GM12874 (cell line): ENCODE measurements at regions not wholly inside any gene's neighbourhood (a gene's known extent, or its start where the extent isn't known, plus 50 kb on each side); places are given as distances from the start of the nearest gene placed in this dataset.

ENCODE experiments used
- TF ChIP-seq, protein P1 (sequence below): IDR thresholded peaks from 2 replicates; pipeline ENCODE4 v1.5.1; 2011; ENCODE audit warnings: low read depth, mild to moderate bottlenecking, control low read depth, low read length, moderate library complexity; ENCODE audit not compliant: insufficient read depth

DNA sequence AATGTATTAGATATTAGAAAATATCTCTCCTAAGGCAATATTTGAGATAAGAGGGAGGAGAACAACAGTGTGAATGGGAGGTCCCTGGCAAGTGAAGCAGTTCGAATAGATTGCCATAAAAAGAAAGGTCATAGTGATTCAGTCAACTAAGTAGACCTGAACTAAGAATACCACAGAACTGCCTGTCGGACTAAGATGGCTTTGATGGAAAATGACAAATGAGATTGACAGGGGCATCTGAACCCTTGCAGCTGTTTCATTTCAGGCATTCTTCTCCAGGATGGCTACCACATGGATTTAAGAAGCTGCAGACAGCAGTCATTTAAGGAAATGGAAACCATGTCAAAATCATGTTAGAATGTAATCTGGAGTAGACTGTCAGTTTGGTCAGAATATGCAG, 308.4 kb upstream of the MEF2C start:
- TF ChIP-seq, protein P1, sequence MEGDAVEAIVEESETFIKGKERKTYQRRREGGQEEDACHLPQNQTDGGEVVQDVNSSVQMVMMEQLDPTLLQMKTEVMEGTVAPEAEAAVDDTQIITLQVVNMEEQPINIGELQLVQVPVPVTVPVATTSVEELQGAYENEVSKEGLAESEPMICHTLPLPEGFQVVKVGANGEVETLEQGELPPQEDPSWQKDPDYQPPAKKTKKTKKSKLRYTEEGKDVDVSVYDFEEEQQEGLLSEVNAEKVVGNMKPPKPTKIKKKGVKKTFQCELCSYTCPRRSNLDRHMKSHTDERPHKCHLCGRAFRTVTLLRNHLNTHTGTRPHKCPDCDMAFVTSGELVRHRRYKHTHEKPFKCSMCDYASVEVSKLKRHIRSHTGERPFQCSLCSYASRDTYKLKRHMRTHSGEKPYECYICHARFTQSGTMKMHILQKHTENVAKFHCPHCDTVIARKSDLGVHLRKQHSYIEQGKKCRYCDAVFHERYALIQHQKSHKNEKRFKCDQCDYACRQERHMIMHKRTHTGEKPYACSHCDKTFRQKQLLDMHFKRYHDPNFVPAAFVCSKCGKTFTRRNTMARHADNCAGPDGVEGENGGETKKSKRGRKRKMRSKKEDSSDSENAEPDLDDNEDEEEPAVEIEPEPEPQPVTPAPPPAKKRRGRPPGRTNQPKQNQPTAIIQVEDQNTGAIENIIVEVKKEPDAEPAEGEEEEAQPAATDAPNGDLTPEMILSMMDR: no peak

DNA sequence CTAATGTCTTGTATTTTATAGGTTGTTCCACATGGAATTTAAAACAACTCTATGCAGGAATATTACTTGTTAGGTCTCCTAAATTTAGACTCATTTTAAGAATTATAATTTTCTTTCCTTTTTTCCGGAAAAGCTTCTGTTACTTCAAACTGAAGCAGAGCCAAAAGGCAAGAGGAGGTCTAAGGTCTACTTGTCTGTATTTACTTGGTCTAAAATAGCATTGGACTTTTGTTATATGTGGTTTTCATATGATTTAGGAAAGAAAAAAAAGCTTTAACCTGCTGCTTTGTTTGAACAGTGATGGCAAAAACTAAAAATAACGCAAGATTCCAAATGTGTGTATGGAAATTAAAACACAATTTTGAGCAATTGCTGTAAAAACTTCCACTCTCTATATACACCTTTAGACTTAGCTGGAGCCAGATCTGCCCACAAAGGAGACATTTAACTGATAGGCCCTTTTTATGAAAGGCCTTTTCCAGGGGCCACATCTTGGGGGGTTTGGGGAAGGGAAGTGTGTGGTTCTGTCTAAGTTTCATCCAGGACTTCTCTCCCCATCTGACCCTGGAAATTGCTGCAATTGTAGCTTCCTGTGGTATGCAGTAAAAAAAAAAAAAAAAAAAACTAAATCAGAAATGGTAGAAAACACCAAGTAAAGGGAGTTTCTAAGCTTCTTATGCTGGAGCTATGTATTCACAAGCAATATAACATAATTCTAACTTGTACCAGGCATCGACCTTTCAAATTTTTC, 307.7 kb upstream of the MEF2C start:
- TF ChIP-seq, protein P1: no peak

DNA sequence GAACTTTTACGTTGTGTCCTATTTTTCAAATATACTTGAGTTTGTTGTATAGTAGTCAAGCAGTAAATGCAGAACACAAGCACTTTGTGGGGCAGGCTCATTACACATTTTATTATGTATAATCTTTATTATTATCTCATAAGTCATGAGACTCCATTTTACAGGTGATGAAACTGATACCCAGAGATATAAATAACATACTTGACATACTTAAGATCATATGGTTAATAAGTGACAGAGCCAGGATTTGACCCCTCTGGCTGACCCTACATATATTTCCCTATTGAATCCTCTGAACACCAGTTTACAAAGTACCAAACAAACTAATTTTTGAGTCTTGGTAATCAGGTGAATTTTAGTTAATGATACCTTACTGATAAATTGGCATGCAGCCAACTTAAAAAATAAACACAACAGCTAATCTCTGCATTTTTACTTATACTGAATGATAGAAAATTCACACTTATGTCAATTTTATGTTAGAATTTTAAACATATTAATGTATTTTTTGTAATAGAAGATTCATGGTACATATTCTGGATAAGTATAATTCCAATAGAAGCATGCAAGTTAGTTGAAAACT, 305.0 kb upstream of the MEF2C start:
- TF ChIP-seq, protein P1: no peak

DNA sequence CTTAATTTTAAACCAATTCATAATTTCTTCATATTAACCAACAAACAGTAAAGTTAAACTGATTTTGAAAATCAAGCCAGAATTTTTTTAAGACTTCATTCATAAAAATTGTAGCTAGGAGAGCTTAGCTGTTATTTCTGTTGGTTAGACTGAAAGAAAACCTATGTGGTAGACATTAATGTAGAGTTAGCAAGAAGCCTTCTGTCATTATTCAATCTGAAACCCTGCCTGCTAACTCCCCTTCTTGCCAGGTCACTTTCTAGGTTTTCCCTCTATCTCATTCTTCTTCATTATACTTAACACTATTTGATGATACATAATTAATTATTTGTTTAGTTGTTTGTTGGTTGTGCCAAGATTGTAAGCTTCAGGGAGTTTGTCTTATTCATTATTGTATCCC, 304.3 kb upstream of the MEF2C start:
- TF ChIP-seq, protein P1: no peak

DNA sequence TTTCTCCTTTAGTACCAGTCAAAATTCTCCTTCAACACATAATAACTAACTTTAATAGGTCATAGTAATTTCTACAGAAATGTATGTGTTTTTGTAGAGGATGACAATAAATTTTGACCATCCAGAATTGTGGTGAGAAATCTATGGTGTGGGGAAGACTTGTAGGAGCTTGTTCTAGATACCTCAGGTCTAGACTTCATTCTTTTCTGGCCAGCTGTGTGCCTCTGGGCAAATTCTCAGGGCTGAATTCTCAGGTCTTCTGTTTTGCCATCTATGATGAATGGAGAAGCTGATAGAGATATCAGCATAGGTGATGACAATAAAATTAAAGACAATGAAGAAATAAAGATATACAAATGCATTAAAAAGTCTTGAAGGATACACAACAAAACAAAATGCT, 298.6 kb upstream of the MEF2C start:
- TF ChIP-seq, protein P1: no peak

DNA sequence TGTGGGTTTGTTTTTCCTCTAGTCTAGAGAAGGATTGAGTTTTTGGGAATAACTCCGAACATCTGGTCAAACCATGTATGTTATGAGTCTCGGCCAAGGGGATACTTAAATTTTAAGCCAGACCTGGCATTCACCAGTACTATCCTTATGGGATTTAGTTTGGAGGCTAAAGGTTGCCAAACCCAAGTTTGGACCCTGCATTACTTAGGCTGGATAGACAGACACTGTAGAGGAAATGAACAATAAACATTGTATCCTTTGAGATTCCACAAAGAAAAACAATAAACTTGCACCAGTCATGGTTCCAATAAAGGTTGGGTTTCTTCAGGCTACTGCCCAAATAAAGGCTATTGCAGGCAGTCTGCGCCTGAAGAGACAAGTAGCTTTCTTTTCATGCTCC, 296.7 kb upstream of the MEF2C start:
- TF ChIP-seq, protein P1: no peak

DNA sequence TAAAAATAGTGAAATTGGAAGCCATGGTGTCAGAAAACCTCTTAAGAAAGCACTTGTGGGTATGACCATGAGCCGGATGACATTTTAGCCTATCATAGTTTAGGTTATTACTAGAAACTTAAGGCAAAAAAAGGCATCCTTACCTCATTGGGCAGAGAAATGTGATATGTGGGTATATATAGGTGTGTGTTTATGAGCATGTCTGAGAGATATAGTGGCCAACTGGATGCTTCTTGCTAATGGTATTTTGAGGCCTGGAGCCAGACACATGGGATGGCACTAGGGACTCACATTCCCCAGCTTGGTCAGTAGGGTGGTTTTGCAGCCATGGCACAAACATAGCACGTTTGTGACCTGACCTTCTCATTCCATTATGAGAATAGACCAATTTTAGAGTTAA, 295.6 kb upstream of the MEF2C start:
- TF ChIP-seq, protein P1: no peak
